KMS-11 (cell line): ENCODE measurements at regions not wholly inside any gene's neighbourhood (a gene's known extent, or its start where the extent isn't known, plus 50 kb on each side); places are given as distances from the start of the nearest gene placed in this dataset.

Source experiments
- H2AFZ ChIP-seq: fragments of 200-600 bp; sonication (generic); 2 replicates; pipeline ENCODE4 v1.6.1; 2016; ENCODE audit warnings: antibody characterized with exemption, mixed run types, low read depth
- H3K27ac ChIP-seq: fragments of 200-600 bp; sonication (generic); 2 replicates; pipeline ENCODE4 v1.6.1; 2016; ENCODE audit warnings: mild to moderate bottlenecking, mixed run types
- H3K27me3 ChIP-seq: fragments of 200-600 bp; sonication (generic); 2 replicates; pipeline ENCODE4 v1.6.1; 2017; ENCODE audit warnings: mild to moderate bottlenecking, low read depth, mixed run types, moderate library complexity; ENCODE audit not compliant: insufficient read depth
- H3K36me3 ChIP-seq: fragments of 200-600 bp; sonication (generic); 2 replicates; pipeline ENCODE4 v1.6.1; 2017; ENCODE audit warnings: mild to moderate bottlenecking, mixed run types; ENCODE audit not compliant: insufficient read depth
- H3K4me1 ChIP-seq: fragments of 200-600 bp; sonication (generic); 2 replicates; pipeline ENCODE4 v1.6.1; 2016; ENCODE audit warnings: mild to moderate bottlenecking, low read depth, mixed run types; ENCODE audit not compliant: poor library complexity, severe bottlenecking
- H3K4me2 ChIP-seq: fragments of 200-600 bp; sonication (generic); 2 replicates; pipeline ENCODE4 v1.7.0; 2016; ENCODE audit warnings: mild to moderate bottlenecking, mixed run types
- H3K4me3 ChIP-seq: fragments of 200-600 bp; sonication (generic); IDR thresholded peaks from 2 replicates; pipeline ENCODE4 v1.6.1; 2017; ENCODE audit warnings: low read depth, low read length, mixed read lengths; ENCODE audit not compliant: insufficient read depth
- H3K79me2 ChIP-seq: fragments of 200-600 bp; sonication (generic); 2 replicates; pipeline ENCODE4 v1.6.1; 2016; ENCODE audit warnings: low read depth, mixed run types; ENCODE audit not compliant: insufficient read depth
- H3K9ac ChIP-seq: fragments of 200-600 bp; sonication (generic); 2 replicates; pipeline ENCODE4 v1.6.1; 2016; ENCODE audit warnings: mild to moderate bottlenecking, mixed run types
- H4K20me1 ChIP-seq: fragments of 200-600 bp; sonication (generic); 2 replicates; pipeline ENCODE4 v1.6.1; 2016; ENCODE audit warnings: mild to moderate bottlenecking, mixed run types; ENCODE audit not compliant: insufficient read depth
- TF ChIP-seq, protein P1 (sequence below): fragments of 200-600 bp; sonication (generic); conservative IDR thresholded peaks from 2 replicates; pipeline ENCODE4 v1.6.1; 2017; ENCODE audit warnings: low read depth, mild to moderate bottlenecking, antibody characterized with exemption, low read length, moderate library complexity, mixed read lengths

DNA sequence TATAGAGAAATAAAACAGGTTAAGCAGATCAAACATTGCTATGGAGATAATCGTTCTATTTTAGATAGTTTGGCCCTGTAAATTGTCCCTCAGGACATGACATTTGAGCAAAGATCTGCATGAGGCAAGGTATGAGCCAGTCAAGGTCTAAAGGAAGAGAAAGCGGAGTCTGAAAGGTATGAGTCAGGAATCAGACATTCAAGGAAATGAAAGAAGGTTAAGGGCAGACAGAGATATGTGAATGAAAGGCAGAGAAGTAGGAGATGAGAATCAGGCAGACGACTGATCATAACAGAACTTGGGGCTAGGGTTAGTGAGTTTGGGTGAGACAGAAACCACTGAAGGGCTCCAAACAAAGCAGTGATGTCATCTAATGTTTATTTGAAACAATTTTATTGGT is 775.8 kb downstream of the MAFB start:
- no peaks in the 10 kb centered on the region for H3K79me2 ChIP-seq
- no peak overlapping the region for H3K9ac ChIP-seq
- no peak overlapping the region for H3K27ac ChIP-seq
- no peak overlapping the region for H3K4me2 ChIP-seq
- H3K4me1 ChIP-seq, result no peaks in the 10 kb centered on the region
- H3K4me3 ChIP-seq, result no peak overlapping the region
- TF ChIP-seq, protein P1, sequence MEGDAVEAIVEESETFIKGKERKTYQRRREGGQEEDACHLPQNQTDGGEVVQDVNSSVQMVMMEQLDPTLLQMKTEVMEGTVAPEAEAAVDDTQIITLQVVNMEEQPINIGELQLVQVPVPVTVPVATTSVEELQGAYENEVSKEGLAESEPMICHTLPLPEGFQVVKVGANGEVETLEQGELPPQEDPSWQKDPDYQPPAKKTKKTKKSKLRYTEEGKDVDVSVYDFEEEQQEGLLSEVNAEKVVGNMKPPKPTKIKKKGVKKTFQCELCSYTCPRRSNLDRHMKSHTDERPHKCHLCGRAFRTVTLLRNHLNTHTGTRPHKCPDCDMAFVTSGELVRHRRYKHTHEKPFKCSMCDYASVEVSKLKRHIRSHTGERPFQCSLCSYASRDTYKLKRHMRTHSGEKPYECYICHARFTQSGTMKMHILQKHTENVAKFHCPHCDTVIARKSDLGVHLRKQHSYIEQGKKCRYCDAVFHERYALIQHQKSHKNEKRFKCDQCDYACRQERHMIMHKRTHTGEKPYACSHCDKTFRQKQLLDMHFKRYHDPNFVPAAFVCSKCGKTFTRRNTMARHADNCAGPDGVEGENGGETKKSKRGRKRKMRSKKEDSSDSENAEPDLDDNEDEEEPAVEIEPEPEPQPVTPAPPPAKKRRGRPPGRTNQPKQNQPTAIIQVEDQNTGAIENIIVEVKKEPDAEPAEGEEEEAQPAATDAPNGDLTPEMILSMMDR, result no peak
- H2AFZ ChIP-seq, result no peak overlapping the region
- no peaks in the 10 kb centered on the region for H3K27me3 ChIP-seq
- no peaks in the 10 kb centered on the region for H3K36me3 ChIP-seq
- H4K20me1 ChIP-seq, result no peaks in the 10 kb centered on the region

DNA sequence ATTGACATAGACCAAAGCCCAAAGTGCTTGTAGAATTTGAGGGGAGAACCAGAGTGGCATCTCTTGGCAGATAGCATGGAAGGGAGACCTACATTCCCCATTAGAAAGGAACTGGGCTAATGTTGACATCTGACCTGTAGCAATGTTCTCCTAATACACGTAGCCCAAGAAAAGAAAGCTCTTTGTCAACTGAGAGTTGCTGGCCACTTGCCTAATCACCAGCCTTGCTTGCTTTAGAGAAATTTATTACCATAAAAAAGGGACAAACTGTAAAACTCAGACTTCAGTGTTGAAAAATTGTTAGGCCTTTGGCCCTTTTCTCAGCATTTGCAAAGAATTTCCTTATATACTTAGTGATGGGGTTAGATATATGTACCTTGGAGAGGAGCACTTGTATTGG is 777.5 kb downstream of the MAFB start:
- H3K4me3 ChIP-seq, result no peak overlapping the region
- H3K9ac ChIP-seq, result no peak overlapping the region
- H3K4me1 ChIP-seq, result no peaks in the 10 kb centered on the region
- H3K27ac ChIP-seq, result no peak overlapping the region
- no peaks in the 10 kb centered on the region for H3K36me3 ChIP-seq
- no peaks in the 10 kb centered on the region for H3K79me2 ChIP-seq
- H3K4me2 ChIP-seq, result no peak overlapping the region
- H4K20me1 ChIP-seq, result no peaks in the 10 kb centered on the region
- H2AFZ ChIP-seq, result no peak overlapping the region
- H3K27me3 ChIP-seq, result no peaks in the 10 kb centered on the region
- TF ChIP-seq, protein P1, result no peak

DNA sequence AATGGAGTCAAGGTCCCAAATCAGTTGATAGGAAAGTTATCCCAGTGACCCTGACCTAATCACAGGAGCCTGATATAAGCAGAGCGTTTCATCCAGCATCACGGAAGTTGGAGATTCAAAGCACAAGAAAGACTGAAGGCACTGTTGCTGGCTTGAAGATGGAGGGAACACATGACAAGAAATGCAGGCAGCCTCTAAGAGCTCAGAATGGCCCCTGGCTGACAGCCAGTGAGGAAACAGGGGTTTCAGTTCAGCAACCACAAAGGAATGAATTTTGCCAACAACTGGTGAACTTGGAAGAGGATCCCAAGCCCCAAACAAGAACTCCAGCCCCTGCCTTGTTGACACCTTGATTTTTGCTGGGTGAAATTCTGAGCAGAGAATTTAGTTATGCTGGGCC is 778.5 kb downstream of the MAFB start:
- H3K27ac ChIP-seq, result no peak overlapping the region
- no peak overlapping the region for H3K4me2 ChIP-seq
- H2AFZ ChIP-seq, result no peak overlapping the region
- no peaks in the 10 kb centered on the region for H3K79me2 ChIP-seq
- H4K20me1 ChIP-seq, result no peaks in the 10 kb centered on the region
- no peaks in the 10 kb centered on the region for H3K4me1 ChIP-seq
- H3K36me3 ChIP-seq, result no peaks in the 10 kb centered on the region
- TF ChIP-seq, protein P1, result no peak
- H3K4me3 ChIP-seq, result no peak overlapping the region
- H3K27me3 ChIP-seq, result no peaks in the 10 kb centered on the region
- no peak overlapping the region for H3K9ac ChIP-seq

DNA sequence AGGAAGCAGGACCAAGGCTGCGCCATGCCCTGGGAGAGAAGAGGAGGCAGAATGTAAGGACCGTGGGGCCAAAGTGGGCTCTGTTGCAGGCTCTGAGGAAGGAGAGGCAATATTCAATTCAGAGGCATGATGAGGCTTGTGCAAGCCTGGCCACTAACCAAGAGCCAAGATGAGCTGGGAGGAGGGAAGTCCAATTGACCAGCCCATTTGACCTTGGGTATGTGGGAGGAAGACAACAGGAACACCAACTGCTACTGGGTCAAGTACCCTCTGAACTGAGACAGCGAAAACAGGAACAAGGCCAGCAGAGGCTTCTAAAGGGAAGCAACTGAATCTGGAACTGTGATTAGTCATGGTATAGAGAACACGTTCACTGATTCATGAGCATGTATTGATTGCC is 779.6 kb downstream of the MAFB start:
- no peak overlapping the region for H3K4me2 ChIP-seq
- H3K79me2 ChIP-seq, result no peaks in the 10 kb centered on the region
- H3K4me1 ChIP-seq, result no peaks in the 10 kb centered on the region
- TF ChIP-seq, protein P1, result no peak
- no peaks in the 10 kb centered on the region for H4K20me1 ChIP-seq
- no peak overlapping the region for H2AFZ ChIP-seq
- no peak overlapping the region for H3K4me3 ChIP-seq
- H3K27ac ChIP-seq, result no peak overlapping the region
- H3K27me3 ChIP-seq, result no peaks in the 10 kb centered on the region
- H3K36me3 ChIP-seq, result no peaks in the 10 kb centered on the region
- no peak overlapping the region for H3K9ac ChIP-seq
